GM12878 (cell line): ENCODE measurements at regions not wholly inside any gene's neighbourhood (a gene's known extent, or its start where the extent isn't known, plus 50 kb on each side); places are given as distances from the start of the nearest gene placed in this dataset.

Experiments used
- ATAC-seq: fragments of 200-7000 bp; cut with Tn5 transposase; 3 replicates; pipeline ENCODE4 v1.9.1; 2020; ENCODE audit warnings: mild to moderate bottlenecking, moderate library complexity
- BruUV-seq: library from RNA; stranded (reverse); fragments of 400-500 nt; replicated peaks from 2 replicates; lab custom pipeline; 2021; lab: Mats Ljungman, UMichigan
- CTCF ChIA-PET: fragments of 300-600 bp; sonication (Branson Sonifier 250); formaldehyde crosslinking; extraction: SDS; loops from one replicate; lab custom pipeline; 2021; ENCODE audit warnings: inconsistent platforms; lab: Yijun Ruan, JAX
- POLR2A ChIA-PET: fragments of 350-600 bp; formaldehyde crosslinking; extraction: SDS; loops from one replicate; lab custom pipeline; 2021; ENCODE audit warnings: inconsistent platforms; lab: Charles Lee
- RAD21 ChIA-PET: fragments of 300-600 bp; sonication (Branson Sonifier 250); formaldehyde crosslinking; loops from one replicate; lab custom pipeline; 2023; ENCODE audit warnings: antibody characterized with exemption; ENCODE audit not compliant: unreplicated experiment; lab: Charles Lee
- SMC1A ChIA-PET: fragments of 300-600 bp; sonication (Branson Sonifier 250); formaldehyde crosslinking; loops from one replicate; lab custom pipeline; 2023; ENCODE audit not compliant: unreplicated experiment, uncharacterized antibody; lab: Charles Lee
- DNase-seq: peaks from one replicate; pipeline ENCODE4 v3.0.0-alpha.2; 2011; ENCODE audit warnings: low read depth, low spot score
- FAIRE-seq: peaks from 3 replicates; lab custom pipeline; 2011; peaks lifted over from hg19 to GRCh38; lab: Jason Lieb, UNC
- H2AFZ ChIP-seq: 2 replicates; pipeline ENCODE4 v1.6.0; 2011; ENCODE audit warnings: low read depth, low read length, control low read depth; ENCODE audit not compliant: control insufficient read depth
- H3K27ac ChIP-seq: 2 replicates; pipeline ENCODE4 v1.5.1; 2011; ENCODE audit warnings: control low read depth; ENCODE audit not compliant: control insufficient read depth, insufficient read depth
- H3K27me3 ChIP-seq, 2 experiments: replicated peaks in 1 of 2; 2 replicates each; pipeline versions ENCODE4 v1.6.0 to v1.6.1; 2011; ENCODE audit warnings: low read length in 1 of 2; ENCODE audit not compliant: control insufficient read depth in 2 of 2, insufficient read depth in 2 of 2
- H3K36me3 ChIP-seq, 2 experiments: 2 replicates each; pipeline ENCODE4 v1.5.1; 2011; ENCODE audit warnings: low read length in 1 of 2; ENCODE audit not compliant: control insufficient read depth in 2 of 2, insufficient read depth in 2 of 2
- H3K4me1 ChIP-seq: 2 replicates; pipeline ENCODE4 v1.6.1; 2011; ENCODE audit warnings: mild to moderate bottlenecking, low read length, moderate library complexity, mixed read lengths; ENCODE audit not compliant: control insufficient read depth, insufficient read depth
- H3K4me2 ChIP-seq: 2 replicates; pipeline ENCODE4 v1.6.0; 2011; ENCODE audit warnings: control low read depth; ENCODE audit not compliant: control insufficient read depth, insufficient read depth
- H3K4me3 ChIP-seq: fragments of 200-600 bp; sonication (generic); 2 replicates; pipeline ENCODE4 v1.5.1; 2016
- H3K79me2 ChIP-seq: 2 replicates; pipeline ENCODE4 v1.6.0; 2011; ENCODE audit warnings: low read length; ENCODE audit not compliant: control insufficient read depth, insufficient read depth
- H3K9ac ChIP-seq: 2 replicates; pipeline ENCODE4 v1.8.0; 2011; ENCODE audit warnings: low read length, control low read depth, mixed read lengths; ENCODE audit not compliant: control insufficient read depth, insufficient read depth
- H3K9me3 ChIP-seq: replicated peaks from 3 replicates; pipeline ENCODE4 v1.5.1; 2011; ENCODE audit warnings: mild to moderate bottlenecking, low read length; ENCODE audit not compliant: control insufficient read depth, insufficient read depth
- H4K20me1 ChIP-seq: 2 replicates; pipeline ENCODE4 v1.6.0; 2011; ENCODE audit not compliant: control insufficient read depth, insufficient read depth
- ATF3 ChIP-seq: IDR thresholded peaks from 2 replicates; pipeline ENCODE4 v1.6.1; 2011; ENCODE audit warnings: low read depth, mild to moderate bottlenecking, low read length, moderate library complexity, borderline replicate concordance; ENCODE audit errors: extremely low read depth
- CTCF ChIP-seq, 3 experiments: IDR thresholded peaks in 2 of 3; conservative IDR thresholded peaks in 1 of 3; 2 replicates each; pipeline ENCODE4 v1.5.1; 2011; ENCODE audit warnings: low read depth in 3 of 3, low read length in 3 of 3, mild to moderate bottlenecking in 3 of 3, control low read depth in 2 of 3, moderate library complexity in 2 of 3, inconsistent platforms in 1 of 3, mixed read lengths in 1 of 3; ENCODE audit not compliant: control insufficient read depth in 2 of 3, insufficient read depth in 1 of 3; ENCODE audit errors: extremely low read depth in 1 of 3
- HDAC6 ChIP-seq: fragments of 200-600 bp; sonication (generic); IDR thresholded peaks from one replicate; pipeline ENCODE4 v1.8.0; 2017; ENCODE audit warnings: antibody characterized with exemption; ENCODE audit not compliant: unreplicated experiment
- MYB ChIP-seq: fragments of 150-350 bp; IDR thresholded peaks from 2 replicates; pipeline ENCODE4 v1.6.1; 2014; ENCODE audit warnings: mild to moderate bottlenecking, low read depth, low read length, borderline replicate concordance
- NFXL1 ChIP-seq: fragments of 450-650 bp; IDR thresholded peaks from 2 replicates; pipeline ENCODE4 v1.6.1; 2017; ENCODE audit warnings: antibody characterized with exemption, mild to moderate bottlenecking, borderline replicate concordance
- NFYA ChIP-seq: IDR thresholded peaks from 2 replicates; pipeline ENCODE4 v1.6.1; 2011; ENCODE audit warnings: low read depth, mild to moderate bottlenecking, low read length, improper control_type of control experiment, borderline replicate concordance
- NR2C2 ChIP-seq: IDR thresholded peaks from 2 replicates; pipeline ENCODE4 v1.6.1; 2011; ENCODE audit warnings: borderline replicate concordance, low read depth; ENCODE audit not compliant: control insufficient read depth, insufficient read length
- PAX5 ChIP-seq: IDR thresholded peaks from 2 replicates; pipeline ENCODE4 v1.6.1; 2011; ENCODE audit warnings: low read depth, low read length, borderline replicate concordance
- PML ChIP-seq: IDR thresholded peaks from 2 replicates; pipeline ENCODE4 v1.6.1; 2012; ENCODE audit warnings: low read length, inconsistent platforms
- SKIL ChIP-seq: fragments of 450-650 bp; IDR thresholded peaks from 2 replicates; pipeline ENCODE4 v1.6.1; 2017; ENCODE audit warnings: mild to moderate bottlenecking, low read depth, inconsistent platforms; ENCODE audit not compliant: poor library complexity, severe bottlenecking
- SMARCA5 ChIP-seq: fragments of 450-650 bp; IDR thresholded peaks from 2 replicates; pipeline ENCODE4 v1.6.1; 2017; ENCODE audit warnings: mild to moderate bottlenecking
- TCF7 ChIP-seq: IDR thresholded peaks from 2 replicates; pipeline ENCODE4 v1.6.1; 2014; ENCODE audit warnings: antibody characterized with exemption, borderline replicate concordance
- WGBS: methylation state at CpG from one replicate; pipeline ENCODE4 v1.1.6; 2016; ENCODE audit warnings: low lambda C conversion rate; ENCODE audit not compliant: insufficient replicate concordance, insufficient coverage; ENCODE audit errors: missing lambda C conversion rate; 5-methylcytosine and 5-hydroxymethylcytosine counted together
- in situ Hi-C: fragments of 300-500 bp; cut with MboI; formaldehyde crosslinking; loops from 9 replicates; pipeline ENCODE4 v1.14.3; 2018; ENCODE audit warnings: mixed read lengths
- intact Hi-C: fragments of 100-400 bp; cut with micrococcal nuclease; formaldehyde crosslinking; loops from one replicate; pipeline ENCODE4 v1.14.2; 2022; ENCODE audit not compliant: unreplicated experiment
- TF ChIP-seq, protein P1 (sequence below): fragments of 450-650 bp; conservative IDR thresholded peaks from 2 replicates; pipeline ENCODE4 v1.6.1; 2017; ENCODE audit warnings: mild to moderate bottlenecking, moderate library complexity

GRCh38 chr10:43844221-43844620, 195.5 kb upstream of the ZNF32 start (continued):
- no peak for TF ChIP-seq TCF7

DNA sequence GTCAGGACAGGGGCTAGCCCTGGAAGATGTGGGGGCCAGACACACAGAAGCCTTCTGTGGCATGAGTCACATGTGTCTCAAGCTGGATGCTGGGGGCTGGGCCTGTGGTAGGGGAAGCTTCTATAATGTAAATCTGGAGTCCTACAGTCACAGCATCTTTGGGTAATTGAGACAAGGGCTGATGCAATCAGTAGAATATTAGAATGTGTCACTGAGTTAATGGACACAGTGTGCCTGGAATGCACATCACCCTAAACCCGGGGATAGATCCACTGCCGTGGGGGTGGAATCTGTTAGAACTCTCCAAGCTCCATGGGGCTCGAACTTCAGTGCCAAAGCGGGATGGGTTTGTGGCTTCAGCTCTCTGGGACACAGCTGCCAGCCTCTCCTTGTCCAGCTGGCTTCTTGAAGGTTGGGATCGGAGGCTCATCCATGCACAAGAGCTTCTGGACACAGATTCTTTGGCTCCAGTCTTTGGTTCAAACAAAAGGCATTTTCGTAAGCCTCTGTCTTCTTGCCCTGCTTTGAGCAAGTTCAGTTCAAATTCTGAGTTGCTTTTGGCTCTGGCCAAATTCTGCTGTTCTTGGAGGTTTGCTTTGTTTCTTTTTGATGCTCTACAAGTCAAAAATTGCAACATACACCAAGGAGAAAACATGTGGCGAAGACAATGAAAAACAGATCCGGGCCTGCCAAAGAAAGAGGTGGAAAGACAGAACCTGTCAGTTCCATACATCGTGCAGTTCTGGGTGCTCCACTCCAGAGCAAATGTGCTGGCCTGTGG, 194.8 kb upstream of the ZNF32 start:
- no peak for DNase-seq
- Histone ChIP-seq H3K4me2 (no peak overlapping the region), H3K36me3 (no peaks in the 10 kb centered on the region), H3K27ac (no peak overlapping the region), H3K79me2 (no peaks in the 10 kb centered on the region)
- WGBS, result 46% methylated on average over 9 of the region's 9 CpGs
- CTCF ChIA-PET, result no interaction called here
- no peak for TF ChIP-seq NR2C2
- no peak for TF ChIP-seq ATF3
- TF ChIP-seq CTCF (IDR thresholded peaks at IDR 0.05 in 2 of 3, conservative IDR thresholded peaks at IDR 0.05 in 1 of 3; ENCODE audit: control insufficient read depth in 2 of 3, extremely low read depth in 1 of 3, insufficient read depth in 1 of 3, low read depth in 3 of 3, low read length in 3 of 3), result no peak
- no peak for TF ChIP-seq SMARCA5
- TF ChIP-seq PAX5, result no peak
- TF ChIP-seq SKIL, result no peak
- TF ChIP-seq, protein P1, sequence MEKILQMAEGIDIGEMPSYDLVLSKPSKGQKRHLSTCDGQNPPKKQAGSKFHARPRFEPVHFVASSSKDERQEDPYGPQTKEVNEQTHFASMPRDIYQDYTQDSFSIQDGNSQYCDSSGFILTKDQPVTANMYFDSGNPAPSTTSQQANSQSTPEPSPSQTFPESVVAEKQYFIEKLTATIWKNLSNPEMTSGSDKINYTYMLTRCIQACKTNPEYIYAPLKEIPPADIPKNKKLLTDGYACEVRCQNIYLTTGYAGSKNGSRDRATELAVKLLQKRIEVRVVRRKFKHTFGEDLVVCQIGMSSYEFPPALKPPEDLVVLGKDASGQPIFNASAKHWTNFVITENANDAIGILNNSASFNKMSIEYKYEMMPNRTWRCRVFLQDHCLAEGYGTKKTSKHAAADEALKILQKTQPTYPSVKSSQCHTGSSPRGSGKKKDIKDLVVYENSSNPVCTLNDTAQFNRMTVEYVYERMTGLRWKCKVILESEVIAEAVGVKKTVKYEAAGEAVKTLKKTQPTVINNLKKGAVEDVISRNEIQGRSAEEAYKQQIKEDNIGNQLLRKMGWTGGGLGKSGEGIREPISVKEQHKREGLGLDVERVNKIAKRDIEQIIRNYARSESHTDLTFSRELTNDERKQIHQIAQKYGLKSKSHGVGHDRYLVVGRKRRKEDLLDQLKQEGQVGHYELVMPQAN, result no peak
- no peak for TF ChIP-seq HDAC6
- no peak for TF ChIP-seq MYB
- no peak for TF ChIP-seq NFYA
- no peak for TF ChIP-seq NFXL1
- TF ChIP-seq PML, result no peak
- TF ChIP-seq, all 136 proteins: peak for 0
- no TSS peak for BruUV-seq
- intact Hi-C loops (loop anchor here (10.0 kb wide), 1 partner anchor 149 kb away; no protein-coding TSS in a partner anchor), in situ Hi-C loops (no loop called here)
- FAIRE-seq (no peak), ATAC-seq (no peak)
- Histone ChIP-seq H3K9ac (no peak overlapping the region), H3K4me1 (no peaks in the 10 kb centered on the region; the same call in 1 of the 2 replicates), H3K4me3 (no peak overlapping the region), H2AFZ (no peak overlapping the region), H3K9me3 (no peaks in the 10 kb centered on the region), H4K20me1 (no peaks in the 10 kb centered on the region), H3K27me3 (no peaks in the 10 kb centered on the region; a peak in 1 of 4 replicates)
- ChIA-PET RAD21 (no interaction called here), SMC1A (no interaction called here), POLR2A (no interaction called here)
